ENCODE measurements at regions not wholly inside any gene's neighbourhood (a gene's known extent, or its start where the extent isn't known, plus 50 kb on each side); places are given as distances from the start of the nearest gene placed in this dataset.

DNA sequence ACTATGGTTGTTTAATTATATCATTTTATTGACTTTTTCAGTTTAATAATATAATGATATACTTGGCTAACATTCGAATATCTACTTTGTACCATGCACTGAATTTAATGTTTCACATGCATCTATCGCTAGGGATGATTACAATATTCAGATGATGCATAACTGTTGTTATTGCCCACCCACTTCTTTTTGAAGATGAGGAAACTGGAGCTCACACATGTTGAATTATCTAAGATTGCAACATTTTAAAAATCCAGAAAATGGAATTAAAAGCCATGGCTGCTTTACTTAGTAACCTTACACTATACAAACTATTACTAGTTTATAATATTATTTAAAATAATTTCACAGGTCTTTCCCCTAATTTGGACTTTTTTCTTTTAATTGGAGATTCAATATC is 171.7 kb downstream of the TLR4 start:
- Histone ChIP-seq H3K9ac (ENCODE audit: insufficient read length, low read depth) (no peak overlapping the region), H3K4me1 (ENCODE audit: insufficient read depth, insufficient read length) (no peaks in the 10 kb centered on the region), H3K27me3 (ENCODE audit: insufficient read depth, insufficient read length) (no peaks in the 10 kb centered on the region), H3K36me3 (ENCODE audit: insufficient read depth, insufficient read length, low read length) (no peaks in the 10 kb centered on the region), H3K4me3 (ENCODE audit: insufficient read length, low read depth) (no peak overlapping the region), H3K9me3 (ENCODE audit: insufficient read depth, low read length) (no peaks in the 10 kb centered on the region)
- no peak for DNase-seq (ENCODE audit: low read depth, low spot score)
- TF ChIP-seq YY1 (IDR thresholded peaks at IDR 0.05; ENCODE audit: insufficient read depth, insufficient read length), result no peak
- TF ChIP-seq ZNF274 (IDR thresholded peaks at IDR 0.05; ENCODE audit: low read depth, low read length), result no peak
- no peak for TF ChIP-seq SUZ12 (IDR thresholded peaks at IDR 0.05; ENCODE audit: extremely low read depth, insufficient read depth, insufficient read length)

DNA sequence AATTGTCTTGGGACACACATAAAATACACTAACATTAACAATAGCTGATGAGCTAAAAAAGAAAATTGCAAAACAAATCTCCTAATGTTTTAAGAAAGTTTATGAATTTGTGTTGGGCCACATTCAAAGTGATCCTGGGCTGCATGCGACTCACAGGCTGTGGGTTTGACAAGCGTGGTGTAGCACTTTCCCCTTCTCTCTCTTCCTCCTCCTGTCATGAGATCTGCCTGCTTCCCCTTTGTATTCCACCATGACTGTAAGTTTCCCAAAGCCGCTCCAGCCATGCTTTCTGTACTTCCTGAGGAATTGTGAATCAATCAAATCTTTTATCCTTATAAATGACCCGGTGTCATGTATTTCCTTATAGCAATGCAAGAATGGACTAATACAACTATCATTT is 178.0 kb downstream of the TLR4 start:
- Histone ChIP-seq H3K36me3 (ENCODE audit: insufficient read depth, insufficient read length, low read length) (no peaks in the 10 kb centered on the region), H3K27me3 (ENCODE audit: insufficient read depth, insufficient read length) (no peaks in the 10 kb centered on the region), H3K9me3 (ENCODE audit: insufficient read depth, low read length) (no peaks in the 10 kb centered on the region), H3K4me3 (ENCODE audit: insufficient read length, low read depth) (no peak overlapping the region), H3K4me1 (ENCODE audit: insufficient read depth, insufficient read length) (no peaks in the 10 kb centered on the region), H3K9ac (ENCODE audit: insufficient read length, low read depth) (no peak overlapping the region)
- DNase-seq (ENCODE audit: low read depth, low spot score), result no peak
- no peak for TF ChIP-seq YY1 (IDR thresholded peaks at IDR 0.05; ENCODE audit: insufficient read depth, insufficient read length)
- no peak for TF ChIP-seq SUZ12 (IDR thresholded peaks at IDR 0.05; ENCODE audit: extremely low read depth, insufficient read depth, insufficient read length)
- no peak for TF ChIP-seq ZNF274 (IDR thresholded peaks at IDR 0.05; ENCODE audit: low read depth, low read length)

DNA sequence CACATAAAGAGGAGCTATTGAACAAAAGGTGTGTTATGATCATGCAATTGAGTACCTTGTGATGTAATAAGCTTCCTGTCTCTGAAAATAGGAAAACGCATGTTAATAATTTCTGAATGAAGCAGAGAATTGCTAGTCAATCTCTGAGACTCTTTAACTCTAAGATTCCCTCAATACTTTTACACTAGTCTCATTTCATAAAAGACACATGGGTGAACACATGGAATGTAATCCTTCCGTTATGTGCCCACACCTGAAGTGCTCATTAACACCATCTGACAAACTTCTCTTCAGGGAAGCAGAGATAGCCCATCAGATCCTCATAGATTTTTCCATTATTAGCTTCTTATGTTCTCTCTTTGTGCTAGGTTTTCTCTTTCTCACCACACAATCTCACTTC is 182.4 kb downstream of the TLR4 start:
- TF ChIP-seq YY1 (IDR thresholded peaks at IDR 0.05; ENCODE audit: insufficient read depth, insufficient read length), result no peak
- Histone ChIP-seq H3K36me3 (ENCODE audit: insufficient read depth, insufficient read length, low read length) (no peaks in the 10 kb centered on the region), H3K4me3 (ENCODE audit: insufficient read length, low read depth) (no peak overlapping the region), H3K9me3 (ENCODE audit: insufficient read depth, low read length) (no peaks in the 10 kb centered on the region), H3K4me1 (ENCODE audit: insufficient read depth, insufficient read length) (no peaks in the 10 kb centered on the region), H3K9ac (ENCODE audit: insufficient read length, low read depth) (no peak overlapping the region), H3K27me3 (ENCODE audit: insufficient read depth, insufficient read length) (no peaks in the 10 kb centered on the region)
- no peak for DNase-seq (ENCODE audit: low read depth, low spot score)

DNA sequence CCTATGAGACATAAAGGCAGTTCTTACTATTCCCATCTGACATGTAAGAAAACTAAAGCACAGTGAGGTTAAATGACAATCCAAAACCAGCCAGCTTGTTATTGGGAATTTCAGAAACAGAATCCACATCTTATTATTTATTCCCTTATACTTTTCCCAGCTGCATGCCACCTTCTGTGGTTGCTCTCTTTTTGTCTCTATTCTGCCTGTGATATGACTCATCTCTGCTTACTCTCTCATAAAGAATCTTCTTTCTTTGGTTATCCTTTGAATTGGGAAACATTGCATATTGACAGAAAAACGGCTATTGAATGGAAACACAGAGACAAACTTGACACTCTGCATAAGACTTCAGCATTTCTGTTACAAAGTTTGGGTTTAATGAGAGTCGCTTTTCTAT is 183.2 kb downstream of the TLR4 start:
- H3K9me3 ChIP-seq (ENCODE audit: insufficient read depth, low read length), result no peaks in the 10 kb centered on the region
- DNase-seq (ENCODE audit: low read depth, low spot score), result no peak
- H3K9ac ChIP-seq (ENCODE audit: insufficient read length, low read depth), result no peak overlapping the region
- H3K36me3 ChIP-seq (ENCODE audit: insufficient read depth, insufficient read length, low read length), result no peaks in the 10 kb centered on the region
- H3K4me3 ChIP-seq (ENCODE audit: insufficient read length, low read depth), result no peak overlapping the region
- H3K27me3 ChIP-seq (ENCODE audit: insufficient read depth, insufficient read length), result no peaks in the 10 kb centered on the region
- TF ChIP-seq ZNF274 (IDR thresholded peaks at IDR 0.05; ENCODE audit: low read depth, low read length) (no peak), SUZ12 (IDR thresholded peaks at IDR 0.05; ENCODE audit: extremely low read depth, insufficient read depth, insufficient read length) (no peak), YY1 (IDR thresholded peaks at IDR 0.05; ENCODE audit: insufficient read depth, insufficient read length) (no peak)
- no peaks in the 10 kb centered on the region for H3K4me1 ChIP-seq (ENCODE audit: insufficient read depth, insufficient read length)

DNA sequence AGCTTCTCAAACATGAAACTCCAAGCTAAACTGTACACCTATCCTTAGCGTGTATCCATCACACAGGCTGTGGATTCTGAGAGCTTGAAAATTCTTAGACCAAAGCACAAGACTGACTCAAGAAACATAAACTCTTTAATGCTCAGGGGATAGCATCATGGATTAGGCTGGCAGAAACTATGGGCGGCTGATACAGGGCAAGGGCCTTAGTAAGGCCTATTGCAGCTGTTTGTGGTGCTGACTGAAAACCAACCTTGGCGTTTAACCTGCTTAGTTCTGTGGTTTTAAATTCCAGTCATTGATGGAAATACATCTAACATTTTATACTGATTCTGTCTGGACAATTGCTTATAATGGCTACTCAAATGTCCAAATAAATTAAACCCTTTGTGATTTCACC is 183.7 kb downstream of the TLR4 start:
- TF ChIP-seq SUZ12 (IDR thresholded peaks at IDR 0.05; ENCODE audit: extremely low read depth, insufficient read depth, insufficient read length) (no peak), ZNF274 (IDR thresholded peaks at IDR 0.05; ENCODE audit: low read depth, low read length) (no peak), YY1 (IDR thresholded peaks at IDR 0.05; ENCODE audit: insufficient read depth, insufficient read length) (no peak)
- no peaks in the 10 kb centered on the region for H3K27me3 ChIP-seq (ENCODE audit: insufficient read depth, insufficient read length)
- no peaks in the 10 kb centered on the region for H3K36me3 ChIP-seq (ENCODE audit: insufficient read depth, insufficient read length, low read length)
- H3K4me3 ChIP-seq (ENCODE audit: insufficient read length, low read depth), result no peak overlapping the region
- H3K9ac ChIP-seq (ENCODE audit: insufficient read length, low read depth), result no peak overlapping the region
- H3K9me3 ChIP-seq (ENCODE audit: insufficient read depth, low read length), result no peaks in the 10 kb centered on the region
- H3K4me1 ChIP-seq (ENCODE audit: insufficient read depth, insufficient read length), result no peaks in the 10 kb centered on the region
- DNase-seq (ENCODE audit: low read depth, low spot score), result no peak

DNA sequence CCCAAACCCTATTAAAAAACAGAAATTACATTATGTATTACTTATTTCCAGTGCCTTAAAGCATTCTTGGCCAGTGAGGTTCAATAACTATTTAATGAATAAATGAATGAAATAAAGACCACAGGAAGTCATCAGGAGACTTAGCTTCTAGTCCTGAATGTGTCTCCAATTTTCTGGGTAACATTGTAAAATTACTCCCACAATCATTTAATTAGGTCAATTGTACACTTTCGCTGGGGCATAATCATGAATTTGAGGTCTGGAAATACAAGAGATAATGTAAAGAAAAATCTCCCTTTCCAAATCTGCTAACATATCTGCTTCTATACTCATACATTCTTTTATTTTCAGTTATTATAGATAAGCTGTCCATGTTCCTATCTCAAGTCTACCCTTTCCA is 199.2 kb downstream of the TLR4 start:
- no peak for DNase-seq (ENCODE audit: low read depth, low spot score)
- Histone ChIP-seq H3K27me3 (ENCODE audit: insufficient read depth, insufficient read length) (no peaks in the 10 kb centered on the region), H3K9ac (ENCODE audit: insufficient read length, low read depth) (no peak overlapping the region), H3K36me3 (ENCODE audit: insufficient read depth, insufficient read length, low read length) (no peaks in the 10 kb centered on the region), H3K9me3 (ENCODE audit: insufficient read depth, low read length) (no peaks in the 10 kb centered on the region), H3K4me3 (ENCODE audit: insufficient read length, low read depth) (no peak overlapping the region), H3K4me1 (ENCODE audit: insufficient read depth, insufficient read length) (no peaks in the 10 kb centered on the region)
- TF ChIP-seq SUZ12 (IDR thresholded peaks at IDR 0.05; ENCODE audit: extremely low read depth, insufficient read depth, insufficient read length), result no peak
- TF ChIP-seq YY1 (IDR thresholded peaks at IDR 0.05; ENCODE audit: insufficient read depth, insufficient read length), result no peak
- no peak for TF ChIP-seq ZNF274 (IDR thresholded peaks at IDR 0.05; ENCODE audit: low read depth, low read length)

DNA sequence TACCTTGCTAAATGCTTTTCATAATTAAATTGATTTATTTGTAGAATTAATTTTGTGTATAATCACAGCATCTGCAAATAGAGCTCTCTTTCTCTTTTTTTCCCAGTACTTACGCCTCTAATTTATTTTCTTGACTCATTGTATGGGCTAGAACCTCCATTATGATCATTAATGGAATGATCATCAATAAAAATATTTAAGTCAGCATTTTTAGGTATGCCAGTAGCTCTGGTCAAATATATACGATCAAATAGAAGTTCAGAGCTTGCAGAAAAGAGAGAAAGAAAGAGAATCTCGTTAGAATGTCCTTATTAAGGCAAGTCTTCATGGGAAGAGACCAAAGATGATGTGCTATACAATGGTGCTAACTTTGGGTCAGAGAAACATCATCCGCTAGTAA is 202.6 kb downstream of the TLR4 start:
- H3K27me3 ChIP-seq (ENCODE audit: insufficient read depth, insufficient read length), result no peaks in the 10 kb centered on the region
- H3K4me1 ChIP-seq (ENCODE audit: insufficient read depth, insufficient read length), result no peaks in the 10 kb centered on the region
- H3K9ac ChIP-seq (ENCODE audit: insufficient read length, low read depth), result no peak overlapping the region
- no peak overlapping the region for H3K4me3 ChIP-seq (ENCODE audit: insufficient read length, low read depth)
- DNase-seq (ENCODE audit: low read depth, low spot score), result no peak
- TF ChIP-seq YY1 (IDR thresholded peaks at IDR 0.05; ENCODE audit: insufficient read depth, insufficient read length) (no peak), ZNF274 (IDR thresholded peaks at IDR 0.05; ENCODE audit: low read depth, low read length) (no peak), SUZ12 (IDR thresholded peaks at IDR 0.05; ENCODE audit: extremely low read depth, insufficient read depth, insufficient read length) (no peak)
- peaks cover 14% of the 10 kb centered on the region for H3K9me3 ChIP-seq (ENCODE audit: insufficient read depth, low read length)
- no peaks in the 10 kb centered on the region for H3K36me3 ChIP-seq (ENCODE audit: insufficient read depth, insufficient read length, low read length)

DNA sequence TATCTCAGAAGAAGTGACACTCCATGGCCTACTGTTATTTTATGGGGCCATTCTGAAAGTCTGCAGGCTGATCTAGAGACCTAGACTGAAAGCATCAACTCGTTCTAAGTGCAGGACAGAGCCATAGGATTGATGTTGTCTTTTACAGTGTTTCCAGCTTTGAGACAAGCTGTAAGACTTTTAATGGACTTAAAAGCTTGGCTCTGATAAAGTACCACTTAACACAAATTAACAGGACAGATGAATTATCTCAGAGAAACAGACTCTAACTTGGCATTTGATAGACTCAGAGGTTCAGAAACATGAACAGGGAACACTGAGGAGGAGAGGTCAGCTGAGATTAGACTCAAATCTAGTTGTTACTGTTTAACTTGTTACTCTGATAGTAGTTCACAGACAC is 203.2 kb downstream of the TLR4 start:
- H3K9me3 ChIP-seq (ENCODE audit: insufficient read depth, low read length), result peaks cover 20% of the 10 kb centered on the region
- H3K4me3 ChIP-seq (ENCODE audit: insufficient read length, low read depth), result no peak overlapping the region
- H3K27me3 ChIP-seq (ENCODE audit: insufficient read depth, insufficient read length), result no peaks in the 10 kb centered on the region
- no peak for DNase-seq (ENCODE audit: low read depth, low spot score)
- TF ChIP-seq SUZ12 (IDR thresholded peaks at IDR 0.05; ENCODE audit: extremely low read depth, insufficient read depth, insufficient read length) (no peak), YY1 (IDR thresholded peaks at IDR 0.05; ENCODE audit: insufficient read depth, insufficient read length) (no peak), ZNF274 (IDR thresholded peaks at IDR 0.05; ENCODE audit: low read depth, low read length) (no peak)
- no peak overlapping the region for H3K9ac ChIP-seq (ENCODE audit: insufficient read length, low read depth)
- no peaks in the 10 kb centered on the region for H3K4me1 ChIP-seq (ENCODE audit: insufficient read depth, insufficient read length)
- H3K36me3 ChIP-seq (ENCODE audit: insufficient read depth, insufficient read length, low read length), result no peaks in the 10 kb centered on the region
